ENCODE measurements at regions not wholly inside any gene's neighbourhood (a gene's known extent, or its start where the extent isn't known, plus 50 kb on each side); places are given as distances from the start of the nearest gene placed in this dataset.

DNA sequence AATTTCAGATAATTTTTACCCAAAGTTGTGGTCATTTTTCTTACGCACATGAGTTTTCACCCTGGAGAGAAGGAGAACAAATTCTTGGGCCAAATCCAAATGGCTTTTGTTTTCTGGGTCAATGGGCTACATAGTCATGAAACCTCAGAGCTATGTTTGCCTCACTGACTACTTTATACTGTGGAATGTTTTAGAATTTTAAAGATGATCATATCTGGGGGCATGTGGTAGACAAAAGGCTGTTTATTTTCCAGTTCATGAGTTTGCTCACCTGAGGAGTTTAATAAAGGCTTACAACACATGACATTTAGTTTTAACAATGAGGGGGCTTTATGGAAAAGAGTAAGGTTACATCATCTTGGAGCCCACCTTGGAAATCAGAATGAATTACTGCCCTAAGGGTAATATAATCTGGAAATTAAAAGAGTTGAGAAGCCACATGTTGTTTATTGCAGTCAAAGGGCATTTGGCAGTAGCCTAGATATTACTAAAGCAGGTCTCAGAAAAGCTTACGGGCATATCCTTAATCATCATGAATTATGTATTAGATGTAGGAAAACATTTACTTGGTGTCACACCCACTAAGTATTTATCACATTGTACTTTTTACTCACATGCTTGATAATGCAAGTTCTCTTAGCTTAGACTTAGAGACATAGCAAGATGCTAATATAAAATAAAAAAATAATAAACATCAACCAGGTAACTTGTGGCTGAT, 466.1 kb downstream of the EDEM1 start:
- Histone ChIP-seq H3K36me3 (ENCODE audit: insufficient read depth, low read length) (no peaks in the 10 kb centered on the region), H3K9me3 (ENCODE audit: low read length) (no peaks in the 10 kb centered on the region), H2AFZ (ENCODE audit: low read length) (no peak overlapping the region), H3K4me2 (ENCODE audit: low read length) (no peak overlapping the region), H4K20me1 (ENCODE audit: insufficient read depth, low read length) (no peaks in the 10 kb centered on the region), H3K79me2 (ENCODE audit: insufficient read depth, low read depth, low read length) (no peaks in the 10 kb centered on the region), H3K9me2 (ENCODE audit: insufficient read depth, low read length) (no peaks in the 10 kb centered on the region), H3K27ac (ENCODE audit: low read depth, low read length, poor library complexity, severe bottlenecking) (no peak overlapping the region), H3K4me1 (ENCODE audit: insufficient read depth, low read length, poor library complexity, severe bottlenecking) (no peaks in the 10 kb centered on the region), H3K4me3 (ENCODE audit: low read depth, low read length, poor library complexity, severe bottlenecking) (no peak overlapping the region)
- TF ChIP-seq, protein P1, sequence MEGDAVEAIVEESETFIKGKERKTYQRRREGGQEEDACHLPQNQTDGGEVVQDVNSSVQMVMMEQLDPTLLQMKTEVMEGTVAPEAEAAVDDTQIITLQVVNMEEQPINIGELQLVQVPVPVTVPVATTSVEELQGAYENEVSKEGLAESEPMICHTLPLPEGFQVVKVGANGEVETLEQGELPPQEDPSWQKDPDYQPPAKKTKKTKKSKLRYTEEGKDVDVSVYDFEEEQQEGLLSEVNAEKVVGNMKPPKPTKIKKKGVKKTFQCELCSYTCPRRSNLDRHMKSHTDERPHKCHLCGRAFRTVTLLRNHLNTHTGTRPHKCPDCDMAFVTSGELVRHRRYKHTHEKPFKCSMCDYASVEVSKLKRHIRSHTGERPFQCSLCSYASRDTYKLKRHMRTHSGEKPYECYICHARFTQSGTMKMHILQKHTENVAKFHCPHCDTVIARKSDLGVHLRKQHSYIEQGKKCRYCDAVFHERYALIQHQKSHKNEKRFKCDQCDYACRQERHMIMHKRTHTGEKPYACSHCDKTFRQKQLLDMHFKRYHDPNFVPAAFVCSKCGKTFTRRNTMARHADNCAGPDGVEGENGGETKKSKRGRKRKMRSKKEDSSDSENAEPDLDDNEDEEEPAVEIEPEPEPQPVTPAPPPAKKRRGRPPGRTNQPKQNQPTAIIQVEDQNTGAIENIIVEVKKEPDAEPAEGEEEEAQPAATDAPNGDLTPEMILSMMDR (conservative IDR thresholded peaks at IDR 0.05; ENCODE audit: low read length) = no peak
- no peak for TF ChIP-seq EZH2phosphoT487 (IDR thresholded peaks at IDR 0.05; ENCODE audit: borderline replicate concordance, low read depth, low read length)
- no peak for DNase-seq (ENCODE audit: low spot score)
- ChIA-PET CTCF (ENCODE audit: unreplicated experiment) (no interaction called here), POLR2A (no interaction called here)
- intact Hi-C loops (cut with micrococcal nuclease; ENCODE audit: unreplicated experiment) = no loop called here
- no TSS peak for BruUV-seq (replicated peaks)

DNA sequence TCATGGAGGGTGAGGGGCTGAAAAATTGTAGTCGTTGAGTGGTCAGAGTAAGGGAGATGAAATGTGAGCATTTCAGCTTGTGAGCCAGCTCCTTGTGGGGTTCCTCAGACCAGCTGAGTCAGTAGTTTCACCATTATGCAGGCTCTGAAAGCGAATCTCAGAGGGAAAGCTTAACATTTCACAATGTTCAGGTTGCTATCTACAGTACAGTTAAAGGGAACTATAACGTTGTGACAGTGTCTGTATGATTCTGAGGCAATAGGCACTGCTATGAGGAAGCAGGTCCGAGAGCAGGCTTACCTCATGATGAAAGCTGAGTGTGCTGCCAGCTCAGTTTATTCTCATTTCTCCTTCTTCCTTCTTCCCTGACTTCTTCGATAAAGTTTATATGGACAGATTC, 469.6 kb downstream of the EDEM1 start:
- ChIA-PET POLR2A (no interaction called here), CTCF (ENCODE audit: unreplicated experiment) (no interaction called here)
- no peak for DNase-seq (ENCODE audit: low spot score)
- intact Hi-C loops (cut with micrococcal nuclease; ENCODE audit: unreplicated experiment) = no loop called here
- no TSS peak for BruUV-seq (replicated peaks)
- H2AFZ ChIP-seq (ENCODE audit: low read length) = no peak overlapping the region
- H3K9me3 ChIP-seq (ENCODE audit: low read length) = no peaks in the 10 kb centered on the region
- H3K36me3 ChIP-seq (ENCODE audit: insufficient read depth, low read length) = no peaks in the 10 kb centered on the region
- no peak overlapping the region for H3K27ac ChIP-seq (ENCODE audit: low read depth, low read length, poor library complexity, severe bottlenecking)
- H3K4me3 ChIP-seq (ENCODE audit: low read depth, low read length, poor library complexity, severe bottlenecking) = no peak overlapping the region
- H3K9me2 ChIP-seq (ENCODE audit: insufficient read depth, low read length) = no peaks in the 10 kb centered on the region
- H4K20me1 ChIP-seq (ENCODE audit: insufficient read depth, low read length) = no peaks in the 10 kb centered on the region
- H3K79me2 ChIP-seq (ENCODE audit: insufficient read depth, low read depth, low read length) = no peaks in the 10 kb centered on the region
- H3K4me1 ChIP-seq (ENCODE audit: insufficient read depth, low read length, poor library complexity, severe bottlenecking) = no peaks in the 10 kb centered on the region
- H3K4me2 ChIP-seq (ENCODE audit: low read length) = no peak overlapping the region
- no peak for TF ChIP-seq EZH2phosphoT487 (IDR thresholded peaks at IDR 0.05; ENCODE audit: borderline replicate concordance, low read depth, low read length)
- TF ChIP-seq, protein P1 (conservative IDR thresholded peaks at IDR 0.05; ENCODE audit: low read length) = no peak

DNA sequence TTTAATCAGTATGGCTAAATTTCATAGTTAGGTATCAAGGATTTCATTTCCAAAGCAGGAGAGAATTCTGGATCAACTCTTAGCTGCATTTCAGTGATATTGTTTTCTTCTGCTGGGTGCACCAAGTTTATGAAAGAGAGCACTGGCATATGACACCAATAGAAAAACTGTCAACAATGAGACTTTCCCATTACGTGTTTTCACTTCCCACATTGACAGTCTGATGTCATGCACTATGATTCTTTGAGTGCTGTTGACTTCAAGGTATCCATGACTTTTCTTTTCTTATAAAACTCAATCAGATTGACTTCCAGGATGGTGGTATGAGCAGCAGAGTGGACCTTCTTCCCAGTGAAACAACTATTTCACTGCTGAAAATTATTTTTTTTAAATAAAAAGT, 476.1 kb downstream of the EDEM1 start:
- Histone ChIP-seq H3K4me1 (ENCODE audit: insufficient read depth, low read length, poor library complexity, severe bottlenecking) (no peaks in the 10 kb centered on the region), H3K4me3 (ENCODE audit: low read depth, low read length, poor library complexity, severe bottlenecking) (no peak overlapping the region), H2AFZ (ENCODE audit: low read length) (no peak overlapping the region), H3K4me2 (ENCODE audit: low read length) (no peak overlapping the region), H4K20me1 (ENCODE audit: insufficient read depth, low read length) (no peaks in the 10 kb centered on the region), H3K9me3 (ENCODE audit: low read length) (0 out of 2 replicates have a peak, but pooled peaks cover 7% of the 10 kb centered on the region), H3K36me3 (ENCODE audit: insufficient read depth, low read length) (no peaks in the 10 kb centered on the region), H3K27ac (ENCODE audit: low read depth, low read length, poor library complexity, severe bottlenecking) (no peak overlapping the region), H3K79me2 (ENCODE audit: insufficient read depth, low read depth, low read length) (no peaks in the 10 kb centered on the region), H3K9me2 (ENCODE audit: insufficient read depth, low read length) (no peaks in the 10 kb centered on the region)
- ChIA-PET POLR2A (no interaction called here), CTCF (ENCODE audit: unreplicated experiment) (no interaction called here)
- intact Hi-C loops (cut with micrococcal nuclease; ENCODE audit: unreplicated experiment) = no loop called here
- BruUV-seq (replicated peaks) = no TSS peak
- DNase-seq (ENCODE audit: low spot score) = no peak
- TF ChIP-seq, protein P1 (conservative IDR thresholded peaks at IDR 0.05; ENCODE audit: low read length) = no peak
- no peak for TF ChIP-seq EZH2phosphoT487 (IDR thresholded peaks at IDR 0.05; ENCODE audit: borderline replicate concordance, low read depth, low read length)

All from OCI-LY7 (cell line).